C4-2B (cell line): ENCODE measurements at regions not wholly inside any gene's neighbourhood (a gene's known extent, or its start where the extent isn't known, plus 50 kb on each side); places are given as distances from the start of the nearest gene placed in this dataset.

ENCODE experiments used
- H3K27ac ChIP-seq: fragments of 450-650 bp; 2 replicates; pipeline ENCODE4 v1.5.1; 2017
- ZFX ChIP-seq: fragments of 450-650 bp; IDR thresholded peaks from 2 replicates; pipeline ENCODE4 v1.6.1; 2017
- TF ChIP-seq, protein P1 (sequence below): fragments of 450-650 bp; conservative IDR thresholded peaks from 2 replicates; pipeline ENCODE4 v1.5.1; 2017; ENCODE audit warnings: mild to moderate bottlenecking

- H3K27ac ChIP-seq: no peak overlapping the region
- TF ChIP-seq, protein P1, sequence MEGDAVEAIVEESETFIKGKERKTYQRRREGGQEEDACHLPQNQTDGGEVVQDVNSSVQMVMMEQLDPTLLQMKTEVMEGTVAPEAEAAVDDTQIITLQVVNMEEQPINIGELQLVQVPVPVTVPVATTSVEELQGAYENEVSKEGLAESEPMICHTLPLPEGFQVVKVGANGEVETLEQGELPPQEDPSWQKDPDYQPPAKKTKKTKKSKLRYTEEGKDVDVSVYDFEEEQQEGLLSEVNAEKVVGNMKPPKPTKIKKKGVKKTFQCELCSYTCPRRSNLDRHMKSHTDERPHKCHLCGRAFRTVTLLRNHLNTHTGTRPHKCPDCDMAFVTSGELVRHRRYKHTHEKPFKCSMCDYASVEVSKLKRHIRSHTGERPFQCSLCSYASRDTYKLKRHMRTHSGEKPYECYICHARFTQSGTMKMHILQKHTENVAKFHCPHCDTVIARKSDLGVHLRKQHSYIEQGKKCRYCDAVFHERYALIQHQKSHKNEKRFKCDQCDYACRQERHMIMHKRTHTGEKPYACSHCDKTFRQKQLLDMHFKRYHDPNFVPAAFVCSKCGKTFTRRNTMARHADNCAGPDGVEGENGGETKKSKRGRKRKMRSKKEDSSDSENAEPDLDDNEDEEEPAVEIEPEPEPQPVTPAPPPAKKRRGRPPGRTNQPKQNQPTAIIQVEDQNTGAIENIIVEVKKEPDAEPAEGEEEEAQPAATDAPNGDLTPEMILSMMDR: no peak
- TF ChIP-seq ZFX: no peak
Observed at GRCh38 chr2:67485431-67485830, 88.3 kb downstream of the ETAA1 start.

DNA sequence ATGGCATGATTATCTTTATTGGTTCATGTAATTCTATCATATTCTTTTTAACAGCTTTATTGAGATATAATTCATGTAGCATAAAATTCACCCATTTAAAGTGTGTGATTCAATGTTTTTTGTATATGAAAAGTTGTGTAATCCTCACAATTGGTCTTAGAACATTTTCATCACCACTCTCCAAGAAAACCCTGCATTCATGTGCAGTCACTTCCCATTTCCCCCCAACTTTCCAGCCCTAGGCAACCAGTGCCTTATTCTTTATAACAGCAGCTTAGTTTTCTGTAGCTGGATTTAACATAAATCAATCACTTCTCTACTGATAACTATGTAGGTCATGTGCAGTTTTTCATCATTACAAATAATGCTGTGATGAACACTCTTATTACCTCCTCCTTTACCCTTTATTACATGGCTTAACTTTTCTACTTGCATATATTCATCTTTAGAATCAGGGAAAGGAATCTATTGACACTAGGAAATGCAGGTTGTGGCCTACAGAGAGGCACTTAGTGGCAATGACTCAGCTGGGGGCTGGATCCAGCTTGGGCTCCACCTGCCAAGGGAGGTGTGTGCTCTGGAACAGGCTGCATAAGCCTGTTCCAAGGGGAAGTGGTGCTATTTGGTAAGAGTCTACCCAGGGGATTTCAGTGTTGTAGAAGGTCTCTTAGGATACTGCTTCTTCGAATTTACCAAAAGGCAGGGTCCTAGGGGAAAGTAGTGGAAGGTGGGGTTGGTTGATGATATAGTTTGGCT is 89.1 kb downstream of the ETAA1 start:
- H3K27ac ChIP-seq: no peak overlapping the region
- TF ChIP-seq, protein P1: no peak
- TF ChIP-seq ZFX: no peak

GRCh38 chr2:67487993-67488392 is 90.9 kb downstream of the ETAA1 start:
- no peak overlapping the region for H3K27ac ChIP-seq
- TF ChIP-seq, protein P1: no peak
- TF ChIP-seq ZFX: no peak

- TF ChIP-seq ZFX: no peak
- TF ChIP-seq, protein P1: no peak
- no peak overlapping the region for H3K27ac ChIP-seq
Observed at GRCh38 chr2:67489396-67489795, 92.3 kb downstream of the ETAA1 start.

DNA sequence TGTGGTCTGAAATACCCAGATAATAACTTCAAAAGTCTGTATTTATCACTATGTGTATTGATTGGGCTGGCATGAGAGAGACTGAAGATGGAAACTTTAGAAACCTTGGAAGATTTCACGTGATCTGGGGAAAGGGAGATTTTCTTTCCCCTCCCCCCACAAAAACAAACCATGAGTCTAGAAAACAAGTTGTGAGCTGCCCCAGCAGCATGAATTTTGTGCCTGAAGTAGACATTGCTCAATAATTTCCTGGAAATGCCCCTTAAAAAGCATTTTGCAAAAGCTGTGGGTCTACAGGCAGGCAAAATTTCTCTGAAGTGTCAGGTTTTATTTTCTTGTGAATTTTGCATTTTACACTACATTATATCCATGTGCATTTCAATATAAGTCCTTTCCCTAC is 101.8 kb downstream of the ETAA1 start:
- TF ChIP-seq ZFX: no peak
- TF ChIP-seq, protein P1: no peak
- no peak overlapping the region for H3K27ac ChIP-seq

GRCh38 chr2:67499989-67500388 is 102.9 kb downstream of the ETAA1 start:
- TF ChIP-seq, protein P1: no peak
- TF ChIP-seq ZFX: no peak

DNA sequence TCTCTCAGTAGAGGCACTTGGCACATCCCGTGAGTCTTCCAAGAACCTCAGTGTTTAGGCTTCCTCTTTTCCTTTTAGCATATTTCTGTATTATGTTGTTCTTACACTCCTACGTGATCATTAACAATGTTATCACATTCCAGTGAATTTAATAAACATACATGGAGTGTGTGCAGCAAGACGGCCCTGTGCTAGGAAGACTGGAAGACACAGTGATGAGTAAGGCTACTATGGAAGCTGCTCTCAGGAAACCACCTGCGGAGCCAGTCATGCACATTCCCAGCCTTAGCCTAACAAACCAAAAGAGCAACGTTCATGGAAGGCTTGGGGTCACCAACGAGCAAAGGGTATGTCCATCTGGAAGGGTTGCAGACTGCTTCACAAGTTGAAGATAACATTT is 103.4 kb downstream of the ETAA1 start:
- TF ChIP-seq, protein P1: no peak
- no peak for TF ChIP-seq ZFX
- no peak overlapping the region for H3K27ac ChIP-seq

More at GRCh38 chr2:67499989-67500388, 102.9 kb downstream of the ETAA1 start:
- H3K27ac ChIP-seq: no peak overlapping the region
